8988T (cell line): ENCODE measurements at regions not wholly inside any gene's neighbourhood (a gene's known extent, or its start where the extent isn't known, plus 50 kb on each side); places are given as distances from the start of the nearest gene placed in this dataset.
"Not testable (repeated sequence)": the region's sequence is repeated elsewhere in the genome, so short reads cannot be mapped to it uniquely, and the experiment has no call there.

Experiments used
- DNase-seq: peaks from one replicate; pipeline ENCODE4 v3.0.0; 2011

DNA sequence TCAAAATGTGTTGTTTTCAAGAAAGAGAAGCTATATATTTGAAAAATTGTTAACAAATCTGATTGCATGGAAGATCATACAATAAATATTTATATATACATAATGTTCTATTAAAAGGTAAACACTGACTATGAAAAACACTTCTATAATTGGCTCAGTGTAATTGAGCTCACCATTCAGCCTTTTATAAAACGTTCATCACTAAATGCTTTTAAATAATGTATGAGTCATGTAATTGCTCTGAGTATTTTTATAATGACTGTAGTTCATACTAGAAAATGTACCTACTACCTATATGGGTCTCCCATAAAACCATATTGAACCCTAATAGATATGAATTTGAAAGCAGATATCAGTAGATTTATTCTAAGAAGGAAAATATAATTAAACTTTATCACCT is 240.4 kb upstream of the MGAT4C start:
- no peak for DNase-seq

DNA sequence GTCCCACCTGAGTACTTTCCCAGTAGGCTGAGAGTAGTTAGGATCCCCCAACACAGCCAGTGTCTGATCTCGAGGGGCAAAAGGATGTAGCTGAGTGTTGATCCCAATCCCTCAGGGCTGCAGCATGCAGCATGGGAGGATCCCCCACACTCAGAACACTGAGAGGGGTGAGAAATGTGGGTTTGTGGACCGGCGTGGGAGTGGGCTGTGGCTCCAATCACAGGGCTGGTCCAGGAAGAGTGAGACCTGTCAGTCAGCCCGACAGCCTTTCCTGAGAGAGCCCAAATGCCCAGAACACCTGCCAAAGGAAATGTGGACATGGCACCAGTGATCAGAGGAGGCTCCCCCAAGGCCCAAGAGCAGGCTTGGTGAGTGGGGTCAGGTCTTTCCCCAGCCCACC is 228.3 kb upstream of the MGAT4C start:
- DNase-seq = no peak

DNA sequence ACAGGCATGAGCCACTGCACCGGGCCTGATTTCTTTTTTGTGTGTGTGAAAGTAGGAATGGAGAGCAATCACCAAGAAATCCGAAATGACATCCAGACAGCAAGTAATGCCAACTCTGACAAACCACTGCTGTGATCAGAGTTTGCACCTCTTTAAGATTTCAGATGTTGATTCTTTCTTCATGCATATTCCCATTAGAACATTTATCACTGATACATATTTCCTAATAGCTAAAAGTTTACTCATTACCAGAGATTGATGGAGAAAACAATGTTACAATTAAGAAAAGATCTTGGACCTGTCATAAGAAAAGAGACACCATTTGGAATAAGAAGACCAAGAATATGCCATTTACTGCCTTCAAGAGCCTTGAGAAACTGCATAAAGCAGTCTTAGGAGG is 217.0 kb upstream of the MGAT4C start:
- DNase-seq = no peak

DNA sequence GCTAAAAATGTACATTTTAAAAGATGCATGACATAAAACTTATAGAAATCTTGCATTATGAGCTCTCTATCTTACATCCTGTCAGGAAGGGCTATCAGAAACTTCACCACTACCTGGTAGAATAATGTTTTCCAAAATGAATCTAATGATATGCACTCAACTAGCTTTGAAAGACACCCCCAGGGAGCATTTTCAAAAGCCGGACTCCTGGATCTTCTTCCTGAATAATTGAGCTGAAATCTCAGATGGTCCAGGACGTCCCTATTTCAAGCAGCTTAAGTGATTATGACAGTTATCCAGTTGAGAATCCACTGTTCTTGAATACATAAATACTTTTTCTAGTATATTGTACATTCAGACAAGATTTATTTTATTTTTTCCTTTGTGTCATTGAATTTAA is 200.6 kb upstream of the MGAT4C start:
- DNase-seq = no peak

DNA sequence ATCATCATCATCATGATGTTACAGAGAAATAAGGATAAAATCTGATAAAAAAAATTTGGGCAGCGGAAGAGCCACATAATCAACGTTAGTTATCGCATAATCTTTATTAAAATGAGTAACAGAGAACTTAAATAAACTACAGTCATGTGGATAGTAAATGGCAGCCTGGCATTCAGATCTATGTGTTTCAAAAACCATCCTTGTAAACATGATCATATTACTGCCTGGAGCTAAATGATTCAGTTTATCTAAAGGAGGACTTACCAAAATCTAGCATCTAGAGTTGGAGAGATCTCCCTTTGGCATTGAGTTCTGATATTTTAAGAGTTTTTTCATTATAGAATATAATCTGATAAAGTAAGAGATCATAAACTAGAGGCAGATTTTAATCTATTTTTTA is 200.1 kb upstream of the MGAT4C start:
- no peak for DNase-seq

DNA sequence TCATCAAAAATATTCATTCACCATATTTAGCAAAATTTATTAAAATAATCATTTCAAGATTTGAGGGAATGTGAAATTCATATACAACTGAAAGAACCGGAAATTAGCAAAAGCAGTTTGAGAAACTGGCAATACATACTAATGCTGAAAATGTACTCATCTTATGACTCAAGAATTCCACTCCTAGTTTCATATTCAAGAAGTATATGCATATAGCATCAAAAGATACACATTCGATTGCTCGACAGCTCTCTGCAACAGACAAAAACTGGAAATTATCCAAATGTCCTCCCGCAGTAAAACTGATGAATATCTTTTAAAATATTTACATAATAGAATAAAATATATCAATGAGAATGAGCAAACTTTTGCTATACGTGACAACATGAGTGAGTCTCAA is 189.2 kb upstream of the MGAT4C start:
- no peak for DNase-seq

DNA sequence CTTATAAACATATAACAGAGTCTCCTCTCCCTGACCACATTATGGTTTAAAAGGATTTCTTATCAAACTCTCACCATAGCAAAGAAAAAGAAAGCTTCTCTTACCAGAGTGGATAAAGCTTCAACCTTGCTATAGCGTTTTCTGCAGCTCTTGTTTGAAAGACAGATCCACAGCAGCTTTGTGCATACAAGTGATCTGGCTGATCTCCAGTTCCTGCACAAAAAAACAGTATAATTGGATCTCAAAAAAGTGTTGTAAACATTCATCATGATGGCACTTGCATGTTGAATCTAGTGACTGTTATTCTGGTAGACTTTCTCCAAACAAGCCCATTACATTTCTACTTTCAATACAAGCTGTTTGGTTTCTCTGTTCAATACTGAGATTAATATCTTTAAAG is 178.9 kb upstream of the MGAT4C start:
- no peak for DNase-seq

DNA sequence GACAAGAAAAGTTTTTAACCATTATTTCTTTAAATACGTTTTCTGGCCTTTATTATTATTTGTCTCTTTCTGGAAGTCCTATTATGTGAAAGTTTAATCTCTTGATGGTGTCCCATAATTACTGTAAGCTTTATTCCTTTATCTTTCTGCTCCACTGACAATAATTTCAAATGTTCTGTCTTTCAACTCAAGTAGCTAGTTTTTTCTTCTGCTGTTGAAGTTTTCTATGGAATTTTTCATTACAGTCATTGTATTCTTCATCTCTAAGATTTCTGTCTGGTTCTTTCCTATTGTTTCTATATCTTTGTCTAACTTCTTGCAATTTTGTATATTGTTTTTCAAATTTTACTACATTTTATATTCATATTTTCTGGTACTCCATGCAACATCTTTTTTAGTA is 173.6 kb upstream of the MGAT4C start:
- no peak for DNase-seq

DNA sequence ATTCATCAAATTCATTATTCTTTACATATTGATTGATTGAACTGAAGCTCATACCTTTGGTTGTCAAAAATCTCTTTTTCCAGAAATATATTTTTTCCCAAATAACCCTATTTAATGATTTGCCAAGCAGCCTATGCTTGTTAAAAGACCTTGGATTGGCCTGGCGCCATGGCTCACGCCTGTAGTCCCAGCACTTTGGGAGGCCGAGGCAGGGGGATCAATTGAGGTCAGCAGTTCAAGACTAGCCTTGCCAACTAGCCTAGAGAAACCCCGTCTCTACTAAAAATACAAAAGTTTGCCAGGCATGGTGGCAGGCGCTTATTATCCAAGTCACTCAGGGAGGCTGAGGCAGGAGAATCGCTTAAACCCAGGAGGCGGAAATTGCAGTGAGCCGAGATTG is 165.1 kb upstream of the MGAT4C start:
- no peak for DNase-seq

DNA sequence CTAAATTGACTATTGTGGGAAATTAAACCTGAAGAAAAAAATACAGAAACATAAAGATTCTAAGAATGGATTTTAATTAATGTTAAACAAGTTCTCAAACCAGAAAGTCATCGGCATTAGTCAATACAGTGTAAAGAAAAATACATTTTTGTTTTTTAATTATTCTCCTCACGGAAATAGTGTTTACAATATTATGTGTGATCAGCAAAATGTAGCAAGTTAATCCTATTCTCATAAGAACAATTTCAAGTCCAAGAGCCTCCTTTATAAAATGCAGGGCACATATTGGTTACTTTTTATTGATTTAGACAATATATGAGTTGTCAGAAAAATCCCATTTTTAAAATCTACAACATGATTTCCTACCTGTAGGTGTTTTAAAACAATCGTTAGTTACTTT is 158.0 kb upstream of the MGAT4C start:
- DNase-seq = no peak

DNA sequence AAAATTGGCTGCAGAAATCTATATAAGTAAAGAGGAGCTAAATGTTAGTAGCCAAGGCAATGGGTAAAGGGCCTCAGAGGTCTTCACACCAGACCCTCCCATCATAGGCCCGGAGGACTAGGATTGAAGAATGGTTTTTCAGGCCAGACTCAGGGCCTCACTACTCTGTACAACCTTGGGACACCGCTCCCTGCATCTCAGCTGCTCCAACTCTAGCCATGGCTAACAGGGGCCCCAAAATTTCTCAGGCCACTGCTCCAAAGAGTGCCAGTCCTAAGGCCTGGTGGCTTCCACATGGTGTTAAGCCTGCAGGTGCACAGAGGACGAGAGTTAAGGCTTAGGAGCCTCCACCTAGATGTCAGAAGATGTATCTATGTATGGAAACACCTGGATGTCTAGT is 155.5 kb upstream of the MGAT4C start:
- no peak for DNase-seq

DNA sequence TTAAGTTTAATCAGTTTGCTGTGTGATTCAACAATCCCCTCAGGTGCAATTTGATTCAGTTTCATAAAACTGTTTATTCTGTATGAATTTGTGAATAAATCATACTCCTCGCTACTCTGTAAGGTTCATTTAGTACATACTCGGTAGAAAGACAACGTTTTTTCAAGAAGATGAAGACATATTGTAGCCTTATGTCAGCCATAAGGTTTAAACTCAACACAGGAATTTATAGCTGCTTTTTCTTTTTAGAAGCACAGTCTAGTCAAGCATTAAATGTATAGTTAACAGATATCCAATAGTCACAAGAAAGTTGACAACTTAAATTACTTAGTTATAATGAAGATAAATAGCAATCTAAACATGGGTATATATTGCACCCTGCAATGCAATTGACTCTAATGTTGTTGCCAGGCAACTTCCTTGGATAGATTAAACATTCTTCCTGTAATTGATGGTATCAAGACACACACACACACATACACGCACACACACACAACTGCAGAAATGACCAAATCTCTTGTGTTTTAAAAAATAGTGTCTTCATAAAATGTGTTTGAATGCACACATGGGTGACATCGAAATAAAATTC is 151.5 kb upstream of the MGAT4C start:
- no peak for DNase-seq

DNA sequence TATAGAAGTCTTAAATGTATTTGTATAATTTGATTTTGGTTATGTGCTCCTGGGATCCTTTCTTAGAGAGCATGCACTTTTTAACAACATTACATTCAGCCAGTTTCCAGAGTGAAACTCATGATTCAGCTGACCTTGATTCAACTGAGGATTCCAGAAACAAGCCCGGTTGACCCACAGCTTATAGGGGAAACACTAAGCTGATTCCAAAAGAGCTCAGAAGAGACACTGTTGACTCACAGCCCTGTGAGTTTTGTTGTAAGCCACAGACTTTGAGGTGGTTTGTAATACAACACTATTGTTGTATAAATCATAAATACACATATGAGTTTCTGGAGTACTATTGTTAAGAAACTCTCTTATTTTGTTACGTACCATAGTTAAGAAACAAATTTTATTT is 133.8 kb upstream of the MGAT4C start:
- DNase-seq = no peak

DNA sequence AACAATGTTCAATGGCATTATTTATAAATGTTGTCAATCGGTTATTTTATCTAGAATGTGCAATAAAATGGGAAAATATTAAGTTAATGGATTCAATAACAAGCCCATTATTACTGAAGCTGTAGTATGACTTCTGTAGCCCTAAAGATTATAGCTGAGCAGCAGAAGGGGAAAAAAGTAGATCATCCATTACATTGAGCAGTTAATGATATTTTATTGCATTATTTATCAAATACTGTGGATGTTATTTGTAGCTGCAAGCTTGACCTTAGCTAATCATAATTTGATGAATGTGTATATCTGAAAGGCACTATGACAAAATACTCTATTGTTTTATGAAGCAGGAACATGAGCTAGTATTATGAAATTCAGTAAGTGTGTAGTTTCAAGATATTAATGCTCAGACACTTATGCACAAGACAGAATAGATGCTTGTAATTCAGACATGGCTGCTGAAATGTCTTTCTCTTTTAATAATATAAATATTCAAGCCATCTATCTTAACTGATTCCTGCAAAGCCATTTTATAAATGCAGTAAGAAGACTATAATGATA is 131.5 kb upstream of the MGAT4C start:
- DNase-seq = no peak

DNA sequence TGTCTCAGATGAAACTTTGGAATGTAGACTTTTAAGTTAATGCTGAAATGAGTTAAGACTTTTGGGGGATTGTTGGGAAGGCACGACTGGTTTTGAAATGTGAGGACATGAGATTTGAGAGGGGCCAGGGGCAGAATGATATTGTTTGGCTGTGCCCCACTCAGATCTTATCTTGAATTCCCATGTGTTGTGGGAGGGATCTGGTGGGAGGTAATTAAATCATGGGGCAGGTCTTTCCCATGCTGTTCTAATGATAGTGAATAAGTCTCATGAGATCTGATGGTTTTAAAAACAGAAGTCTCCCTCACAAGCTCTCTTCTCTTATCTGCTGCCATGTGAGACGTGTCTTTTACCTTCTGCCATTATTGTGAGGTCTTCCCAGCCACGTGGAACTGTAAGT is 127.6 kb upstream of the MGAT4C start:
- not testable (repeated sequence) for DNase-seq

DNA sequence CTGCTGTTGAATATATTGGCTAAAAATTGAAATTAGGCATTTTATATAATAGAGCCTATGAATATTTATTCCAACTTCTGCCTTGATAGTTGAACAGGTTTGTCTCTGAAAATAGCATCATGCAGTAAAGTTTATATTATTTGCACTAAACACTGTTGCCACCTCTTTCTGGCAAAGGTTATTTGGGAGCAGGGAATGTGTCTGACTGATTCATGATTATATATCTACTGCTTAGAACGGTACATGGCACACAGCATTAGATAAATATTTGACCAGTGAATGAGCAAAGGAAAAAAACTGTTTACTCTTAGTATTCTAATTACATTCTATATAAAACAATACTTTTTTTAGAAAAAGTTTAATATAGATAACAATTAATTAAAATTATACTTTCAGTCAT is 123.1 kb upstream of the MGAT4C start:
- no peak for DNase-seq

DNA sequence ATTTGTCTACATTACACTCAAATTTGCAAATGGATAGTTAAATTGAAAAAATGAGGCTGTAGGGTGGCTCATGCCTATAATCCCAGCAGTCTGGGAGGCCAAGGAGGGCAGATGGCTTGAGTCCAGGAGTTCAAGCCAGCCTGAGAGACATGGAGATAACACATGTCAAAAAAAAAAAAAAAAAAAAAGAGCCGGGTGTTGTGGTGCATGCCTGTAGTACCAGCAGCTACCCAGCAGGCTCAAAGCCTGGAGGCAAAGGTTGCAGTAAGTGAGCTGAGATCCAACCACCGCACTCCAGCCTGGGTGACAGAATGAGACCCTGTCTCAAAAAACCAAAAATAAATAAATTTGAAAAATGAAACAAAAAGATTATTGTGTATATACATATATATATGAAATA is 119.9 kb upstream of the MGAT4C start:
- DNase-seq = no peak

DNA sequence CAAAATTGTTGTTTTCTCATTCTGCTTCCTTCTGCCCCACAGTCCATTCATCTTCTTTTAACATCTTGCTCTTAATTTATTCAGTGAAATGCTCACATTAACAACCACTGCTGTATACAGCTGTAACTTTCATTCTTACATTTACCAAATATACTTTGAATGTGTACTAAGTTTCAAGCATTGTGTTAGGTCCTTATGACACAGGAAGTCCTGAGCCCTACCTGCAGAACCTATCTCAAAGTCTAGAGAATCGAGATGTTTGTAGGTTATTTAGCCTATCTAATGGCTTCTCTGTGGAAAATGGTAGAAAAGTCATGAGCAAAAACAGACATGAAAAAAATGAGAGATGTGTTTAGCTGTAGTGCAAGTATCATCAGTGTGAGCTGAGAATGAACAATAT is 117.6 kb upstream of the MGAT4C start:
- DNase-seq = no peak

DNA sequence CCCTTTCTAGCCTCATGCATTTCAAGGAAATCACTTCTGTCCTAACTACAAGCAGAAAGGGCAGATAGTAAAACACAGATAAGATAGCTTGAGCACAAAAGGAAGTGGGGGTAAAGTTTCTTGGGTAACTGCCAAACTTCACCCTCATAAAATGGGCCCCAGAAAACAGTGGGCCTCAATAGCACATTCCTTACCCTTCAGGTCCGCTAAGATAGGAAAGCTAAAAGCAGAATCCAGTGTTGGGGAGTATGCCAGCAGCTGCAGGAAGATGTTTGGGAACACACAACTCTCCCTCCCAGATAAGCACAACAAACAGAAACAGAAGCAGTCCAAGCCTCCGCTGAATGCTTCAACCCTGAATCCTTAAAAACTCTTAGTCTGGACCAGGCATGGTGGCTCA is 110.9 kb upstream of the MGAT4C start:
- no peak for DNase-seq

DNA sequence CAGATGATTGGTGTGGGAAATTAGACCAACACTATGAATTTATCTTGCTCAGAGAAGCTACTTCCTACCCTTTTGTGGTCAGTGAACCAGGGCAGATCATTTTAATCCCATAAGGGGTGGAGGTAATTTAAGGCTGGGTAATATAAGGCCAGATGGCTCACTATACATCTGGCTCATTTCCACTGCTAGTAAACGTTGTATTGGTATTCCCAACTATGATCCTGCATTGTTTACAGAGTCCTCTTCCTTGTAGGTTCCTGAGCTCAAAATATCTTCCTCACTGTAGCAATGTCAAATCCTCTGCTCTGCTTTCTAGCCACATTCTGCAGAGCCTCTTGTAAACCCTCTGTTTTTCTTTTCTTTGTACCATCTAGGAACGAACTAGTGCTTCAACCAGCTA is 93.0 kb upstream of the MGAT4C start:
- DNase-seq = no peak

DNA sequence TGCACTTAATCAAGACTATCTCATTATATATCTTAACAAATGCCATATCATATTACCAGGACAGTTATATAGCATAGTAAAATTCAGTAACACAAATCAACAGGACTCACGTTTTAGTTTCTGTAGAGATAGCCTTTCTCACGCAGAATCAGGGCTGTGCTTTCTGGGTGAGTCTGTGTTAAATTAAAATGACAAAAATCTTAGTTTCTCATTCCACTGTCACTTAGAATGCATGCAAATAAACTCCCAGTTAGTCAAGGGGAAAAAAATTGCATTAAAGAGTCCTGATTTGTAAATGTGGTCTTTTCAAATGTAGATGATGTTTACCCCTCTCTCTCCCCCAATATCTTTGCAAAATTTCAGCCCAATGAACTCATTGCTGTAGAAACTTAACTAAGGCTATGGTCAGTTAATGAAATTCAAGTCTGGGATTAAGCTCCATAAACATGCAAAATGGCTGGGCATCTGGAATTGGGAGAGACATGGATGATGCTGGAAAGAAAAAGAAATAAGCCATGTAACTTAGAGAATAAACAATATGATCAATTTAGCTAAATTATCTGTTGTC is 77.8 kb upstream of the MGAT4C start:
- DNase-seq = no peak

DNA sequence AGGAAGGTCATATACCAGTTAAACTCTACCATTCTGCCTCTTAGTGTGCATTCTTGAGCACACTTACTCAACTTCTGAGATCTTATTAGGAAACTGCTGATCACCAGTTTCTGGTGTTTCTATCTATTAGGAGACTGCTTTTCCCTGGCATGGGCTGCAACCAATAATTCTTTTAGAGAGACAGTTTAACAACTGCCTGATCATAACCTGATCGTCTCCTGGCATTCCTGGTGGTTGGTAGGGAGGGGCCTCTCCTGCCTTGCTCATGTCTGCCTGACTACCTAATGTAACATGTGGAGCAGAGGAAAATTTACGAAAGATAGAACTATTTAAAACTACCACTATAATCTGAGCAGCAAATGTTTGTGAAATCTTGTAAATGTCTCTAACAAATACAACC is 75.3 kb upstream of the MGAT4C start:
- no peak for DNase-seq

DNA sequence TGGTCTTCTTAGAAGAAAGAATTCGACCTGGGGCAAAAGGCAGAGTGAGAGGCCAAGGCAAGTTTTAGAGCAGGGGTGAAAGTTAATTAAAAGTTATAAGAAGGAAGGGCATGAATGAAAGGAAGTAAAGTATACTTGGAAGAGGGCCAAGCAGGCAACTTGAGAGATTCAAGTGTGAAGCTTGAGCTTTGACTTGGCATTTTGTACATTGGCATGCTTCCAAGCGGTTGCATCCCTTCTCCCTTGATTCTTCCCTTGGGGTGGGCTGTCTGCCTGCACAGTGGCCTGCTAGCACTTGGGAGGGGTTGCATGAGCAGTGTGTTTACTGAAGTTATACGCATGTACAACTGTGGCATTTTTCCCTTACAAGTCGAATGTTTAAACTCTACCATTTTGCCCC is 74.8 kb upstream of the MGAT4C start:
- DNase-seq = no peak

DNA sequence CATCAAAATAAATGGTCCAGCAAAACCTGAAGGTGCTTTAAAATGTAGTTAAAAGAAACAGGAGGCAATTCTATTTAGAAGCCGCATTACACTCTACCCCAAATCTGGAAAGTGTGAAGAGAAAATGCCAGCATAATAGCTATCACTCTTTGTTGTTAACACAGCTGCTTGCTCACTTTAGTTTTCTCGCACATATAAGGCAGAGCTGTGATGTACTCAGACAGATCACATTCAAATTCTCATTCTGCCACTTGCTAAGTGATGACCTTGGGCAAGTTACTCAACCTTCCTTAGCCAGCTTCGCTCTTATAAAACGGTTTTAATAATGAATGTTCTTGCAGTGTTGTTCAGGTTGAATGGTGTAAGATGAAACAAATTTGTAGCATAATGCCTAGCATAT is 56.0 kb upstream of the MGAT4C start:
- DNase-seq = no peak
